A673 (cell line): ENCODE measurements at regions not wholly inside any gene's neighbourhood (a gene's known extent, or its start where the extent isn't known, plus 50 kb on each side); places are given as distances from the start of the nearest gene placed in this dataset.
"Not testable (repeated sequence)": the region's sequence is repeated elsewhere in the genome, so short reads cannot be mapped to it uniquely, and the experiment has no call there.

ENCODE experiments used
- EZH2 ChIP-seq: fragments of 200-600 bp; sonication (generic); IDR thresholded peaks from 2 replicates; pipeline ENCODE4 v1.6.1; 2017; ENCODE audit warnings: borderline replicate concordance, low read depth, mild to moderate bottlenecking, mixed read lengths, antibody characterized with exemption, low read length; ENCODE audit not compliant: poor library complexity, severe bottlenecking
- TF ChIP-seq, protein P1 (sequence below): fragments of 300-800, 200-600 bp; sonication (generic); conservative IDR thresholded peaks from 2 replicates; pipeline ENCODE4 v1.5.1; 2017; ENCODE audit warnings: low read depth, mild to moderate bottlenecking, antibody characterized with exemption, low read length, moderate library complexity, mixed read lengths

DNA sequence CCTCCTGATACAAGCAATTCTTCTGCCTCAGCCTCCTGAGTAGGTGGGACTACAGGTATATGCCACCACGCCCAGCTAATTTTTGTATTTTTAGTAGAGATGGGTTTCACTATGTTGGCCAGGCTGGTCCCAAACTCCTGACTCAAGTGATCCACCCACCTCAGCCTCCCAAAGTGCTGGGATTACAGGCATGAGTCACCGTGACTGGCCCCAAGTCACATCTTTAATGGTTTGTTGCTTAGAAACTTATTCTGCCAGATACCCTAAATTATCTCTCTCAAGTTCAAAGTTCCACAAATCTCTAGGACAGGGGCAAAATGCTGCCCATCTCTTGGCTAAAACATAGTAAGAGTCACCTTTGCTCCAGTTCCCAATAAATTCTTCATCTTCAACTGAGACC lies 444.1 kb upstream of the HSF2 start:
- TF ChIP-seq EZH2, result not testable (repeated sequence)
- TF ChIP-seq, protein P1, sequence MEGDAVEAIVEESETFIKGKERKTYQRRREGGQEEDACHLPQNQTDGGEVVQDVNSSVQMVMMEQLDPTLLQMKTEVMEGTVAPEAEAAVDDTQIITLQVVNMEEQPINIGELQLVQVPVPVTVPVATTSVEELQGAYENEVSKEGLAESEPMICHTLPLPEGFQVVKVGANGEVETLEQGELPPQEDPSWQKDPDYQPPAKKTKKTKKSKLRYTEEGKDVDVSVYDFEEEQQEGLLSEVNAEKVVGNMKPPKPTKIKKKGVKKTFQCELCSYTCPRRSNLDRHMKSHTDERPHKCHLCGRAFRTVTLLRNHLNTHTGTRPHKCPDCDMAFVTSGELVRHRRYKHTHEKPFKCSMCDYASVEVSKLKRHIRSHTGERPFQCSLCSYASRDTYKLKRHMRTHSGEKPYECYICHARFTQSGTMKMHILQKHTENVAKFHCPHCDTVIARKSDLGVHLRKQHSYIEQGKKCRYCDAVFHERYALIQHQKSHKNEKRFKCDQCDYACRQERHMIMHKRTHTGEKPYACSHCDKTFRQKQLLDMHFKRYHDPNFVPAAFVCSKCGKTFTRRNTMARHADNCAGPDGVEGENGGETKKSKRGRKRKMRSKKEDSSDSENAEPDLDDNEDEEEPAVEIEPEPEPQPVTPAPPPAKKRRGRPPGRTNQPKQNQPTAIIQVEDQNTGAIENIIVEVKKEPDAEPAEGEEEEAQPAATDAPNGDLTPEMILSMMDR, result not testable (repeated sequence)
